Fibroblast of skin of right biceps (primary cell): ENCODE measurements at regions not wholly inside any gene's neighbourhood (a gene's known extent, or its start where the extent isn't known, plus 50 kb on each side); places are given as distances from the start of the nearest gene placed in this dataset.

Source experiments
- DNase-seq: peaks from one replicate; pipeline ENCODE4 v3.0.0-alpha.2; 2013

DNA sequence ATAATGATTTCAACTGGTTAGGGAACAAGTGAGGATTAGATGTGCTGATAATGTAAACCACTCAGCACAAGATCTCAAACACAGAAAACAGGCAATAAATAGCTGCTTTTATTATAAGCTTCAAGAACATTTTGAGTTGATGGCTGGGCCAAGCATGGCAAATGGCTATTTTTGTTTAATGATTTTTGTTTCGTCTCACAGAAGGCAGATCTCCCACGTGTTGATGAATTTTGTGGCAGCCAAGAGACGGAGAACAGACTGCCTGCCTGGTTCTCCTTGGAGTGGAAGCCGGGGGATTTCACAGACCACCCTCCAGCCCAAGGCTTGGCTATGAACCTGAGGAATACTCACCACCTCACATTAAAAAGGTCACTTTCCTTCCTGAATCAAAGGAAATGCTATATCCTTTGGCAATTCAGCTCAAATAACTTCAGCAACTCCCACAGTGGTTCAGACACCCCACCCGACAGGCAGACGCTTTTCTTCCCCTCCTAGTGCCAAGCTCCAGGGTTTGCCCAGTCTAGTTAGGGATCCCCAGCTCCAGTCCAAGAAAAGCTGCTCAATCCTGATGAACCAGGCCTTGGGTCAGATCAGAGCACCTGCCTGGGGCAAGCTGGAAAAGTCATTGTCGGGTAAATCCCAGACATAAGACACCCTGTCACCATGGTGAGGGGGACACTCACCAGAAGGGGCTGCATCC lies 593.5 kb downstream of the TOX3 start:
- no peak for DNase-seq

GRCh38 chr16:51952500-51952899 lies 594.4 kb downstream of the TOX3 start:
- DNase-seq, result no peak

DNA sequence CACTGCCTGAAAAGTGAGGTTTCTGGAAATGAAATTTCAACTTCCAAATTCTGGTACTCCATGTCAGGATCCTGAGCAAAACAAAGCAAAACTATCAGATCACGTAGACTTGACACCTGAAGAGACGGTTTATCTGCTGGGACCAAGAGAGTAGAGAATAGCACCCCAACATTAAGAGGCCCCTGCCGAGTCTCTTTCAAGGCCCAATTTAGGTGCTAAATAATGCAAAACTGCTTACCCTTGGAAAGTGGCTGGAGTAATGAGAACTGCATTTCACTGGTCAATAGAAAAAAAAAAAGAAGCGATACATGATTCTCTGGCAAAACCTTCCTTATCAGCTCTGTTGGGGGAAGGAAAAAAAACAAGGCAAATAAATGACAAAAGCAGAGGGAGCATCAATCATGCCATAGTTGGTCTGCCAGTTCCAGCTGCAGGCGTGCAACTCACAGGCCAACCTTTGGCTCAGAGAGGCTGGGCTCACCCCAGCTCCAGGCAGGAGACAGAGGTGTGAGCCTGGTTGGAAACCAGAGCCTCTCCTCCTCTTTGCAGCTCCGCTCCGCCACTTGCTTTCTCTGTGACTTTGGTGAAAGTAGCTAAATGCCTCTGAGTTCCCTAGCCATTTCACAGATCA lies 595.2 kb downstream of the TOX3 start:
- no peak for DNase-seq

DNA sequence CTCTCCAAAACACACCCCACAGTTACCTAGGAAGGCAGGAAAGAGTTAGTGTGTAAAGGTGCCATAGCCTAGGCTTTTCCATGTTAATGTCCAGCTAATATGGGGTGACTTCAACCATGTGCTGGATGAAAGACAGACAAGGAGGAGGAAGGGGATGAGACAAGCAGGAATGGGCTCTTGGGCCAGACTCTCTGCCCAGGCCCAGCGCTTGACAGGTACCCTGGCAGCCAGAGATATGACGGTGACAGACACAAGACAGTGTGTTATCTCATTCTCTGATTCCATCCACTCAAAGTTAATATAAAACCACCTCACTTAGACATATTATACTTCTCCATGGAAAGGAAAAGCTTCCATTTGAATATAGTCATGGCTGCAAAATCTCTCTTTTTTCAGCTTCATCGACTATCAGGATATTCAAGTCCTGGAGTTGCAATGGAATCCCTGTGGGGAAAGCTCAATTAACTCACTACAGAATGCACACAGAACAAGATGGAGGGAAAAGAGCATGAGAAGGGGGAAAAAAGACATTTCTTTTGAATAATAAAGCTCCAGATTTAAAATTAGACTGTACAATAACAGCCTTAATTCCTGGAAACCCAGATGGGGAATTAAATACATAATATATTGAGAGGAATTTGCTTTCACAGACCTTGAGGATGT lies 596.7 kb downstream of the TOX3 start:
- no peak for DNase-seq

DNA sequence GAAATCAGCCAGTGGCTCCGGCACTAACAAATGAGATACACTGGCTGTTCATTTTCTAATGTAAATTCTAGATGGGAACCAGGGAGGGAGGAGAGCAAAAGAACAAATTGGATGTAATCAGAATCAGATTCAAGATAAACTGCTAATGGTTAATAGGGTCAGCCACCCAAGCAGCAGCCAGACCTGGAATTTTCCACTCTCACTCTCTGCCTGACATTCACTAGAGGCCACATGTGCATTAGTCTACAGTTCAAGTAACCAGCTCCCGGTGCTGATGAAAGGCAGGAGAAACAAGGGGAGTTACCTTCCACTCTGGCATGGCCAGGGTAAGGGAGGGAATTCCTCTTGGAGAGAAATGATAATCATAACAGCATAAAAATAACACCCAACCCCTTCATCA lies 597.7 kb downstream of the TOX3 start:
- no peak for DNase-seq

DNA sequence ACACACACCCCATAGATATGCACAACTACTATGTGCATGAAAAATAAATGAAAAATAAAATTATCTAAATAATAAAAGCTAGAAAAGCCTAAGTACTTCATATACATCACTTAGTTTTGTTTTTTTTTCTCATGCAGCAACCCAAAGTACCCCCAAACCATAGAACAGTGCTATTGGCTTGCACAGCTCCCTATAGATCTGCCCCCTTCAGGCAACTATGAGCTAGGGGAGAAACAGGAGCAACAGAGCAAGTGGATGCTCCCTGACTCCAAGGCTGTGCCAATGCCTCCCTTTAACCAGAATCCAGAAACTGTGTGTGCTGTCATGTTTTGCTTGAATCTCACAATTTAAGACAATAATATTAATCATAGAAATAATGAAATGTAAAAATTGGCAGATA lies 605.5 kb downstream of the TOX3 start:
- no peak for DNase-seq

- DNase-seq, result no peak
Observed at GRCh38 chr16:51940183-51940582, 606.8 kb downstream of the TOX3 start.

- DNase-seq, result no peak
Observed at GRCh38 chr16:51939378-51939871, 607.5 kb downstream of the TOX3 start.

- DNase-seq, result no peak
Observed at GRCh38 chr16:51938861-51939260, 608.1 kb downstream of the TOX3 start.

- no peak for DNase-seq
Observed at GRCh38 chr16:51937771-51938170, 609.2 kb downstream of the TOX3 start.

- no peak for DNase-seq
Observed at GRCh38 chr16:51936846-51937245, 610.1 kb downstream of the TOX3 start.

GRCh38 chr16:51932317-51932716 lies 614.6 kb downstream of the TOX3 start:
- no peak for DNase-seq

GRCh38 chr16:51931653-51932052 lies 615.3 kb downstream of the TOX3 start:
- no peak for DNase-seq

DNA sequence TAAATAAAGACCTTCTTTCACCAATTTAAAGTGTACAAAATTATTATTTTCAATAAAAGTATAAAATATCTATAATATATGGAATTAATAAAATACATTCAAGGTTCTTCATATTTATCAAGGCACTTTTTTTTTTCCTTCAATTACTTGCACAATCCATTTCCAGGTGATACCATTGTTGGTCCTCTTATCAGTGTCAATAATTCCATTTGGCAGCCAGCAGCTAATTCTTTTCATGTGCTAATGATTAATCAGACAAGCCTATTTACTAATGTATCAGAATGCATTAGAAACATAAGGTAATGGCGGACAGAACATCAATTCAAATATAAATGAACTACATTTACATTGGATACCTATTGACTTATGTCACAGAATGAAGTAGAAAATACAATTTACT lies 622.2 kb downstream of the TOX3 start:
- DNase-seq, result no peak

GRCh38 chr16:51922476-51922875 lies 624.5 kb downstream of the TOX3 start:
- no peak for DNase-seq

DNA sequence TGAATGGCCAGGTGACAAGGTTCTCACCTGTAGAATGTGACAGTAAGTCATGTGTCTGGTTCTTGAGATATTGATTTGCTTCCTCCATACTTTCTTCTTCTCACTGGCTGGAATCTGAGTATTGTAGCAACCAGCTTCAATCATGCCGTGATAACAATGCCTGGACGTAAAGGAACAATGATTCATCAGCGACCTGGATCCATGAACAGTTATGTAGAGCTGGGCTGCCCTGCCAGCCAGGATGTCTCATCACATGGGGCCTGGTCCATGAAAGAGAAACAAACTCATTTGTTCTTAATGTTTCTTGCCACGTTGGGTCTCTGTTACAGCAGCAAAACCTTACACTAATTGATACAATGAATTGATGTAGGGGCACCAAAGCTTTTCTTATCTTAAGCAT lies 627.2 kb downstream of the TOX3 start:
- no peak for DNase-seq

DNA sequence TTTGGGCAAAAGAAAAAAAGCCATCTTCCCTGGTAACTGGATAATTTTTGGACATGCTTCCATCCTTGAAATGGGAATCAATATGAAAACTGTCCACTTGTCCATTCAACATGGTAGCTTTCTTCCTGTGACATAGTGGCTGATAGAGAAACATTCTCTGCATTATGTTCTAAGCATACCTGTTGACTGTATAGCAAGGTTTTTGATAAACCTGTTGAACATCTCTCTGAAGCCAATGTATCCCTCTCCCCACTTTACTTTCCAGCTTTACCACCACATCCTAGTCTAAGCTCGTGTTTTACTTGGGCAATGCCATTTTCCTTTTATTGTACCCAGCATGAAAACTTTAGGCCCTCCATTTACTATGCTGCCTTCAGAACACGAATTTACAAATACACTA lies 630.1 kb downstream of the TOX3 start:
- DNase-seq, result no peak

DNA sequence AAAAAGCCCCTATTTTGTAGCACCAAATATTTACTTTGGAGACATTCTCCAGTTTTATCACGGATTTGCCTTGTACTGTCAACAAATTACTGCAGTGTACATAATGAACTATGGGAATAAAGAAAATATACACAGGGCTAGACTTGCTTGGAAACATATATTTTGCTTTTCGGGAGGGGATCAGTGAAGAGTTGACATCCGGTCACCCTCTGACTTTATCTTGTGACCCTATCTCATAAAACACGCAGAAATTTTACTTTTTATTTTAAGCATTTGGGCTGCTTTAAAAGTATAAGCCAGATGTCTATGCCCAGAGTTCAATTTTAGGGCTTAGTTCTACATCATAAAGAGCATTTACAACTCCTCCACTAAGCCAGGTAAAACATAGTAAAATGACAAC lies 630.7 kb downstream of the TOX3 start:
- DNase-seq, result no peak

DNA sequence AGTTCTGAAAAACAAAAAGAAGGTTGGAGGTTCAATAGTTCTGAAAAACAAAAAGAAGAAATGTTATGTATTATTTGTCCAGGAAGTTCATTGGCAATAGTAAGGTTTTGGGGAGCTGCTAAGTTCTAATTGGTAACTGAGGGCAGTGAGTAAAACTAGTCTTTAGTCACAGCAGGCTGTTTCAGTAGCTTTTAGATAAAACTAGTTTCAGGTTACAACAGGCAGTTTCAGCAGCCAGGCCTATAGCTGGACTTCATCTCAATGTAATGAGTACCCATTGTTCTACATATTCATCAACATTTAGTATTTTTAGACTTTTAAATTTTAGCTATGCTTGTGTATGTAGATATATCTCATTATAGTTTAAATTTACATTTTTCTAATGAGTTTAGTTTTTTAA lies 639.3 kb downstream of the TOX3 start:
- no peak for DNase-seq

- peak; percentile 28 for DNase-seq
Observed at GRCh38 chr16:51900221-51900780, 646.6 kb downstream of the TOX3 start.

DNA sequence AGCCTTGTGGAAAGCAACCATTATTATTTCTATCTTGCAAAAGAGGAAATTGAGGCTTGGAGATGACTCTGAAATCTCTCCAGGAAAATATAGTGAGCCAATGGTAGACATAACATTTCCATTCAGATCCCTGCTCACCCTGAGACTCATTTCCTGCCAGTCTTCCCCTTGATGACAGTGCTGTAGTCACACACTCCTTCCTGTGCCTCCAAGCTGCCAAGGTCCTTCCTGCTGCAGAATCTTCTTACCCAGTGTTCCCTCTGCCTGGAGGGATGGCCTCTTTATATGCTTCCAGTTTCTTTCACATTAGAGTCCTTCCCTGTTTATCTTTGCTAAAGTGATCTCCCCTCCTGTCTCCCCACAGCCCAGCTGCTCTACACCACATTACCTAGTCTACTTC lies 648.1 kb downstream of the TOX3 start:
- peak; percentile 27 for DNase-seq

GRCh38 chr16:51896013-51896412 lies 650.9 kb downstream of the TOX3 start:
- no peak for DNase-seq

- DNase-seq, result no peak
Observed at GRCh38 chr16:51892293-51893007, 654.5 kb downstream of the TOX3 start.
